NCI-H1930 (cell line): ENCODE measurements at regions not wholly inside any gene's neighbourhood (a gene's known extent, or its start where the extent isn't known, plus 50 kb on each side); places are given as distances from the start of the nearest gene placed in this dataset.
"Not testable (repeated sequence)": the region's sequence is repeated elsewhere in the genome, so short reads cannot be mapped to it uniquely, and the experiment has no call there.

ENCODE experiments used
- DNase-seq, 2 experiments: peaks; one replicate each; lab custom pipeline; 2025; lab: John Stamatoyannopoulos, UW

DNA sequence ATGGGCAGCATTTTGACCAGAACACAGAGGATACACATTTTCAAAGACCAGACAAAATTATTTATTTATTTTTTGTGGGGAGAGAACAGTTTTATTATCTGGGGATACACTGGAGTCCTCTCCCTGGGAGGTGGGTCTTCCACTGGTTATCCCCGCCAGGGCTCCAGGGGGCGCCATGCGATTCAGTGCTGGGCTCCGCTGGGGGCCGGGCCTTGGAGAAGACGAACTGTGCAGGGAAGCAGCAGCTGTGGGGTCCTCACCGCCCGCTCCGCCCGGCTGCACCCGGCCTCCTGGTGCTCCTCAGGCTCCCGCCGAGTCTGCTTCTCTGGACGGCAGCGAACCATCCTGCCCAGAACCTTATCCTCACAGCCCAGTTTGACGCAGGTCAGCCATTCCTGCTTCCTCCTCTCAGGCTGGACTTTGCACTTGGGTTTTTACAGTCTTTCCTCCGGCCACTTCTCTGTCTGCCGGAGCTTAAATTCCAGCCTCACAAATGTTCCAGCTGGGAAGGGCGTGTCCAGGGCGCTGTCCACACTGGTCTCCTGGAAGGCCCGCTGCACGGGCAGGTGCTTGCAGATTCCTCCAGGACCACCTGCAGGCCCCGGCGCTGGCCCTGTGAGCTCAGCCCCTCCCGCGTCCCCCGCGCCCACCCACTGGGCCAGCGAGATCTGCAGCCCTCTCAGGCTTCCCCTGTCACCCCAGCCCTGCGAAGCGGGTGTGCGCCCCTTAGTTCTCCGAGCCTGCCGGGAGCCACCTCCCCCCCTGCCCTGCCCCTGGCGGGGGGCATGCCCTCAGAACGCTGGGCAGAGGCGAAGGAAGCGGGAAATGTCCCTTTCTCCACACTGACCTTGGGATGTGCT, 1830.0 kb upstream of the DEFB115 start:
- DNase-seq: peak; percentile 54 to 74

- peak in 1 of 2 experiments; percentile 48 for DNase-seq
These were observed 1826.9 kb upstream of the DEFB115 start for GRCh38 chr20:29430531-29430930.

GRCh38 chr20:29440721-29441120, 1816.7 kb upstream of the DEFB115 start:
- not testable (repeated sequence) for DNase-seq

- DNase-seq: peak in 1 of 2 experiments; percentile 49
These were observed 1814.2 kb upstream of the DEFB115 start for GRCh38 chr20:29443206-29443781.

- DNase-seq: no peak
These were observed 1813.6 kb upstream of the DEFB115 start for GRCh38 chr20:29443819-29444218.

- peak; percentile 95 to 98 for DNase-seq
These were observed 1812.2 kb upstream of the DEFB115 start for GRCh38 chr20:29445050-29445907.

DNA sequence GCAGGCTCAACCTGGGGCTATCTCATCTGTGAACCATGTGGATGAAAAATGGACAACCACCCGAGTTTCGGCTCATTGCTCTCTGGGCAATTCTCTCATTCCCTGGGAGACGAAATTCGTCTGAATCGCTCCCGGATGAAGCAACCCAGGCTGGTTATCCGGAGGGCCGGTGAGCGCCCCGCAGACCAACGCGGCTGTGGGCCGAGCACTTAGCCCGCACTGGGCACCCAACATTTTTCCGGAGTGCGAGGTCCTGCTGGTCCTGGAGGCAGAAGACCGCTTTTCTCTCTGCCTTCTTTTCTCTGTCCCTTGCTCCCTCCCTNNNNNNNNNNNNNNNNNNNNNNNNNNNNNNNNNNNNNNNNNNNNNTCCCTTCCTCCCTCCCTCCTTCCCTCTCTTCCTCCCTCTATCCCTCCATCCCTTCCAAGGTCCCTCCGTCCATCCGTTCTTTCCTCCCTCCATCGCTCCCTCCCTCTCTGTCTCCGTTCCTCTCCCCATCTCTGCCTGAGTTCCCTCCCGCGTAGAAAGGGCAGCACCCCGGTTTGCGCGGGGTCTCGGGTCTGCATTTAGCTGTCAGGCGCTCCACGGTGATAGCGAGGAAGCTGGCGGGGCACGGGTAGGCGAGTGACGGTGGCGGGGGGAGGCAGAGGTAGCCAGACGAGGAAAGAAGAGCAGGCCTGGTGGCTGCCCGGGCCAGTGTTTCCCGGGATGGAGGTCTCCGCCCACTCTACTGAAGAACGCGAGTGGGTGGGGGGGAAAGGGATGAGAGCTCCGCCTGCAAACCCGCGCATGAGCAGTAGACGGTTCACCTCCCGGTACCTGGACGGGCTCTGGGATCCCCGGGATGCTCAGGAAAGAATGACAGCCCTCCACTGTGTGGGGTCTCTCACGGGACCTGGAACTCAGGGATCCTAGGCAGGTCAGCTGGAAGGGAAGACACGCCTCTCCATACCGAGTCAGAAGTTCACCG, 1809.7 kb upstream of the DEFB115 start:
- DNase-seq: peak in 1 of 2 experiments; percentile 11

GRCh38 chr20:29448806-29449470, 1808.5 kb upstream of the DEFB115 start:
- no peak for DNase-seq

DNA sequence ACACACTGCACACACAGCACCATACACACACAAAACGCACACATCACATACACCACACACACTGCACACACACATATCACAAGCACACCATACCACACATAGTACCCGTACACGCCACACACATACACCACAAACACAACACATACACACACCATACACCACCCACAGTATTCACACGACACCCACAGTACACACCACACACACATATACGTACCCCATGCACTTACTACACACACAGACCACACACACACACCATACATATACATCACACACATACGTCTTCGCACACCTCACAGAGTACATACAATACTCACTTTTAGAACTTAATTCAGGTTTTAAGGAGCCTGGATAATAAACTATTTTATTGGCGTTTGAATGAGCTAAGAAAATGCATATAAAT, 1805.3 kb upstream of the DEFB115 start:
- DNase-seq: no peak

GRCh38 chr20:29456987-29457693, 1800.3 kb upstream of the DEFB115 start:
- not testable (repeated sequence) for DNase-seq

- DNase-seq: no peak
These were observed 1784.9 kb upstream of the DEFB115 start for GRCh38 chr20:29472606-29473005.

DNA sequence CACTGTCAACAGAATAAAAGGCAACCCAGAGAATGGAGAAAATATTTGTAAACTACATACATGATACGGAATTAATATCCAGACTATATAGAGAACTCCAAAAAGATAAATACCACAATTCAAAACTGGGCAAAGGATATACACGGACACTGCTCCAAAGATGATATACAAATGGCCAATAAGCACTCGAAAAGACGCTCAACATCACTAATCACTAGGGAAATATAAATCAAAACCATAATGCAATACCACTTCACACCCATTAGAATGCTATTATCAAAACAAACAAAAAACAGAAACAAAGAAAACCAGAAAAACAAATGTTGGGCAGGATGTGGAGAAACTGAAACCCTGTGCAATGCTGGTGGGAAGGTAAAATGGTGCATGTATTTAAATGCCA, 1764.6 kb upstream of the DEFB115 start:
- not testable (repeated sequence) for DNase-seq

- DNase-seq: not testable (repeated sequence)
These were observed 1760.7 kb upstream of the DEFB115 start for GRCh38 chr20:29496767-29497166.

DNA sequence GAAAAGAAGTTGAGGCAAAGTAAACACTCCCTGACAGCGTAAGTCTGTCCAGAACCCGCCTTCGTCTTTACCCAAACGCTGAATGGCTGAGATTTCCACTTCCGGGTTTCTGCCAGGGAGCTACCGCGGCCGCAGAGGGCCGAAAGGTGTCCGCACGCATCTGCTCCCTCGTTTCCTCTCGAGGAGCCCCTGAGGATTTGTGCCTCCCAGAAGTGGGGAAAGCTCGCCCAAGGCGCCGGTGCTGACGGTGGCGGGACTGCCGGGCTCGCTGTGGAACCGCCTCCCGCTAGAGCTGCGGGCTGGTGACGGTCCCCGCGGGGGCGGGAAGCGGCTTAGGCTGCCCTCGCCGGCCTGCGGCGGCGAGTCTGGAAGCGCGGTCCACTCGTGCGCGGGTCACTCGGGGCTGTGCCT, 1760.2 kb upstream of the DEFB115 start:
- peak; percentile 85 to 91 for DNase-seq

GRCh38 chr20:29497684-29498083, 1759.8 kb upstream of the DEFB115 start:
- DNase-seq: peak in 1 of 2 experiments; percentile 12

DNA sequence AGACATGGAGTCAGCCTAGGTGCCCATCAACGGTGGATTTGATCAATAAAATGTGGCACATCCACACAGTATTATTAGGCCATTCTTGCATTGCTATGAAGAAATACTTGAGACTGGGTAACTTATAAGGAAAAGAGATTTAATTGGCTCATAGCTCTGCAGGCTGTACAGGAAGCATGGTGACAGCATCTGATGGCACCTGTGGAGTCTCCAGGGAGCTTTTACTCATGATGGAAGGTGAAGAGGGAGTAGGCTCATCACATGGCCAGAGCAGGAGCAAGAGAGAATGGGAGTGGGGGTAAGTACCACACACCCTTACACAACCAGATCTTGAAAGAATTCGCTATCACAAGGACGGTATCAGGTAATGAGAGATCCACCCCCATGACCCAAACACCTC, 1756.7 kb upstream of the DEFB115 start:
- DNase-seq: not testable (repeated sequence)

GRCh38 chr20:29514634-29515033, 1742.8 kb upstream of the DEFB115 start:
- not testable (repeated sequence) for DNase-seq

DNA sequence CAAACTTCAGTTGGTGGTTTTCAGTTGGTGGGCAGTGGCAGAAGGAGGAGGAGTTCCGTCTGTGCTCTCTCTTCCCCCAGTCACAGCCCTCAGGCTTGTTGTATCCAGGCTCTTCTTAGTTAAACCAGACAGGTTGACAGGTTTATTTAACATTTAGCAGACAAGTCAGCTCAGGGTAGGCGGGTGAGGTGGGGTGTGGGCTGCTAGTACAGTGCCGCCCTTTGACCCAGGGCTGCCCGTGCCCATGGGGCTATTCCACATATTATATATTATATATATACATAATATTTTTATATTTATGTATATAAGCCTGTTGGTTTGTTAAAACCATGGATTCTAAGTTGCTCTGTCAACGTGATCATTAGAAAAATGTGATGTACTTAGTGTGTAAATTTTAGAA, 1740.6 kb upstream of the DEFB115 start:
- DNase-seq: not testable (repeated sequence)

DNA sequence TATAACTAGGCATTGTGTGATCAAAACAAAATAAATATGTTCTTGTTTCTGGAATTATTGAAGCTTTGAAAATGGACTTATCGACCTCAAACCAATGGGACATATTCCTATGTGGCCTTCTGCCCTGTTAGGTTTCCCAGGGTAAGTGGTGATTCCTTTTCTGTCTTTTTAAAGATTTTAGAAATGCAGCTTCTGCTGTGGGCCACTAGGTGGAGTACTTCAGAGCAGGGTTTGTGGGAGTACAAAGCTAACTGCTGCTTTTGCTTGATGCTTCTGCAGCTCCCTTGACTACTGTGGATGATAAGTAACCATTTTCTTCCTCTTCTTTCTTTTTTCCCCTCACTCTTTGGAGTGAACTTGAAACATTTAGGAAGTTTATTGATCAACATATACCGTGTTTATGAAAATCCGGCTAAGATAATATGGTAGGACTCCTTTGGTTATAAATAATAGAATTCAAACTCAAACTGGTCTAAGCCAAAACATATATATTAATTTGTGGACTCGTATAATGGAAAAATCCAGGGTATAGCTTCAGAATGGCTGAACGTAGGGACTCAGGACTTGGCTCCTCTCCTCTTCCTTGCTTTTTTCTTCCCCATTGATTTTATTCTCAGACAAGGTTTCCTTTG, 1737.7 kb upstream of the DEFB115 start:
- DNase-seq: not testable (repeated sequence)
